ENCODE measurements at regions not wholly inside any gene's neighbourhood (a gene's known extent, or its start where the extent isn't known, plus 50 kb on each side); places are given as distances from the start of the nearest gene placed in this dataset.
"Not testable (repeated sequence)": the region's sequence is repeated elsewhere in the genome, so short reads cannot be mapped to it uniquely, and the experiment has no call there.

- Histone ChIP-seq H3K36me3 (no peaks in the 10 kb centered on the region), H3K9me3 (no peaks in the 10 kb centered on the region), H3K4me3 (no peak overlapping the region), H3K27me3 (no peaks in the 10 kb centered on the region), H3K27ac (peak overlapping the region in 1 of 4 donors; percentile 36), H3K4me1 (no peaks in the 10 kb centered on the region)
- peak in 1 of 3 donors; percentile 66 for DNase-seq
- TF ChIP-seq, protein P1, sequence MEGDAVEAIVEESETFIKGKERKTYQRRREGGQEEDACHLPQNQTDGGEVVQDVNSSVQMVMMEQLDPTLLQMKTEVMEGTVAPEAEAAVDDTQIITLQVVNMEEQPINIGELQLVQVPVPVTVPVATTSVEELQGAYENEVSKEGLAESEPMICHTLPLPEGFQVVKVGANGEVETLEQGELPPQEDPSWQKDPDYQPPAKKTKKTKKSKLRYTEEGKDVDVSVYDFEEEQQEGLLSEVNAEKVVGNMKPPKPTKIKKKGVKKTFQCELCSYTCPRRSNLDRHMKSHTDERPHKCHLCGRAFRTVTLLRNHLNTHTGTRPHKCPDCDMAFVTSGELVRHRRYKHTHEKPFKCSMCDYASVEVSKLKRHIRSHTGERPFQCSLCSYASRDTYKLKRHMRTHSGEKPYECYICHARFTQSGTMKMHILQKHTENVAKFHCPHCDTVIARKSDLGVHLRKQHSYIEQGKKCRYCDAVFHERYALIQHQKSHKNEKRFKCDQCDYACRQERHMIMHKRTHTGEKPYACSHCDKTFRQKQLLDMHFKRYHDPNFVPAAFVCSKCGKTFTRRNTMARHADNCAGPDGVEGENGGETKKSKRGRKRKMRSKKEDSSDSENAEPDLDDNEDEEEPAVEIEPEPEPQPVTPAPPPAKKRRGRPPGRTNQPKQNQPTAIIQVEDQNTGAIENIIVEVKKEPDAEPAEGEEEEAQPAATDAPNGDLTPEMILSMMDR (IDR thresholded peaks at IDR 0.05), result no peak
- no peak for TF ChIP-seq POLR2A (IDR thresholded peaks at IDR 0.05)
Observed at GRCh38 chr6:113719064-113719463, 138.1 kb upstream of the MARCKS start.

- H3K9me3 ChIP-seq, result no peaks in the 10 kb centered on the region
- TF ChIP-seq, protein P1 (IDR thresholded peaks at IDR 0.05), result no peak
- no peak for TF ChIP-seq POLR2A (IDR thresholded peaks at IDR 0.05)
- H3K27ac ChIP-seq, result peak overlapping the region in 1 of 4 donors; percentile 36
- H3K27me3 ChIP-seq, result no peaks in the 10 kb centered on the region
- H3K4me3 ChIP-seq, result no peak overlapping the region
- no peak for DNase-seq
- no peaks in the 10 kb centered on the region for H3K36me3 ChIP-seq
- H3K4me1 ChIP-seq, result no peaks in the 10 kb centered on the region
Observed at GRCh38 chr6:113719545-113719944, 137.6 kb upstream of the MARCKS start.

- DNase-seq, result no peak
Observed at GRCh38 chr6:113723182-113723581, 134.0 kb upstream of the MARCKS start.

GRCh38 chr6:113724927-113725326, 132.2 kb upstream of the MARCKS start:
- not testable (repeated sequence) for H3K27me3 ChIP-seq, H3K4me3 ChIP-seq, H3K9me3 ChIP-seq, DNase-seq, H3K27ac ChIP-seq, H3K36me3 ChIP-seq, H3K4me1 ChIP-seq

More at GRCh38 chr6:113723182-113723581, 134.0 kb upstream of the MARCKS start:
- Histone ChIP-seq H3K4me1 (no peaks in the 10 kb centered on the region), H3K36me3 (no peaks in the 10 kb centered on the region), H3K27me3 (no peaks in the 10 kb centered on the region), H3K9me3 (no peaks in the 10 kb centered on the region), H3K27ac (no peak overlapping the region), H3K4me3 (no peak overlapping the region)
- TF ChIP-seq, protein P1 (IDR thresholded peaks at IDR 0.05), result no peak
- no peak for TF ChIP-seq POLR2A (IDR thresholded peaks at IDR 0.05)

DNA sequence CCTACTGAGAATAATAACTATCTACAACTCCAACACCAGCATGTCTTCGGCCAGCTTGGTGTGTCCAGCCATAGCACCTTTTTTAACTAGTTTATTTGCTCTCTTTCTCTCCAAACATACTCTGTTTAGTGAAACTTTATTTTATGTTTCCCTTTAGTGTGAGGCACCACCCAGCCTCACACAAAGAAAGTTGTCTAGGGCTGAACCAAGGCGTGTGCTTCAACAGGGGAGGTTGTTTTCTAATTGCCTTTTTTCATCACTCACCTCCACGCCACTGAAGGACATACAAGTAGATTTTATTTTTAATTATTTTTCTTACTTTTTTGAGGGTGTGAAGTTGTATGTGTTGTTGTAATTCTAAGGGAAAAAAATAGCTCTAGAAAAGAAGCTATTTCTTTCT, 125.6 kb upstream of the MARCKS start:
- no peak for TF ChIP-seq POLR2A (IDR thresholded peaks at IDR 0.05)
- TF ChIP-seq, protein P1 (IDR thresholded peaks at IDR 0.05), result no peak
- H3K27ac ChIP-seq, result no peak overlapping the region

GRCh38 chr6:113732384-113732966, 124.7 kb upstream of the MARCKS start:
- DNase-seq, result no peak
- Histone ChIP-seq H3K9me3 (no peaks in the 10 kb centered on the region), H3K36me3 (no peaks in the 10 kb centered on the region), H3K4me1 (no peaks in the 10 kb centered on the region), H3K4me3 (no peak overlapping the region), H3K27me3 (no peaks in the 10 kb centered on the region), H3K27ac (no peak overlapping the region)
- TF ChIP-seq POLR2A (IDR thresholded peaks at IDR 0.05), result no peak
- TF ChIP-seq, protein P1 (IDR thresholded peaks at IDR 0.05), result no peak

More for the DNA sequence above, 125.6 kb upstream of the MARCKS start:
- no peak overlapping the region for H3K4me3 ChIP-seq
- no peak for DNase-seq
- H3K4me1 ChIP-seq, result no peaks in the 10 kb centered on the region
- no peaks in the 10 kb centered on the region for H3K27me3 ChIP-seq
- H3K9me3 ChIP-seq, result no peaks in the 10 kb centered on the region
- no peaks in the 10 kb centered on the region for H3K36me3 ChIP-seq
